Uterus (tissue), 3 donors: ENCODE measurements at regions not wholly inside any gene's neighbourhood (a gene's known extent, or its start where the extent isn't known, plus 50 kb on each side); places are given as distances from the start of the nearest gene placed in this dataset.
A peak's percentile ranks its signal among the peaks of the same experiment; 100 is the strongest.

Experiments used
- DNase-seq, 2 donors: peaks; one replicate each; pipeline ENCODE4 v3.0.0-alpha.2; 2019 to 2020
- H3K27ac ChIP-seq, 2 donors: fragments of 200-600 bp; sonication (generic); 1 replicate in 1 of 2; 2 replicates in 1 of 2; pipeline ENCODE4 v1.5.1; 2016 to 2018
- H3K27me3 ChIP-seq, 2 donors: fragments of 200-600 bp; sonication (generic); one replicate each; pipeline ENCODE4 v1.5.1; 2018 to 2019; ENCODE audit warnings: control low read depth in 1 of 2
- H3K36me3 ChIP-seq, 2 donors: fragments of 200-600 bp; sonication (generic); one replicate each; pipeline ENCODE4 v1.5.1; 2019; ENCODE audit warnings: control low read depth in 1 of 2
- H3K4me1 ChIP-seq, 2 donors: fragments of 200-600 bp; sonication (generic); one replicate each; pipeline ENCODE4 v1.5.1; 2018 to 2019; ENCODE audit warnings: control low read depth in 1 of 2
- H3K4me3 ChIP-seq, 2 donors: fragments of 200-600 bp; sonication (generic); 1 replicate in 1 of 2; 2 replicates in 1 of 2; pipeline ENCODE4 v1.5.1; 2018 to 2019; ENCODE audit warnings: mild to moderate bottlenecking in 1 of 2
- H3K9me3 ChIP-seq, 2 donors: fragments of 200-600 bp; sonication (generic); one replicate each; pipeline ENCODE4 v1.5.1; 2019; ENCODE audit warnings: control low read depth in 1 of 2
- CTCF ChIP-seq, 4 experiments: fragments of 200-600 bp in 2 of 4; fragments of 450-650 bp in 2 of 4; sonication (generic) in 2 of 4; IDR thresholded peaks; one replicate each; pipeline ENCODE4 v1.5.1; 2016 to 2019; ENCODE audit warnings: antibody characterized with exemption in 4 of 4, mild to moderate bottlenecking in 2 of 4, moderate library complexity in 1 of 4
- POLR2A ChIP-seq, 2 donors: fragments of 450-650 bp; IDR thresholded peaks; one replicate each; pipeline ENCODE4 v1.6.1; 2016; ENCODE audit warnings: antibody characterized with exemption in 2 of 2, mild to moderate bottlenecking in 1 of 2, moderate library complexity in 1 of 2
- intact Hi-C: fragments of 100-400 bp; cut with DNase I; formaldehyde crosslinking; loops from one replicate; pipeline ENCODE4 v1.15.1; 2023; ENCODE audit warnings: low total_unique reads
- donor health status: DM: yes; HTN: yes; CAD: no.

GRCh38 chr2:160916300-160916699, 243.9 kb upstream of the TANK start:
- H3K4me3 ChIP-seq: no peak overlapping the region
- H3K9me3 ChIP-seq: no peaks in the 10 kb centered on the region
- intact Hi-C loops: no loop called here
- DNase-seq: no peak
- H3K27ac ChIP-seq: no peak overlapping the region
- H3K27me3 ChIP-seq: no peaks in the 10 kb centered on the region
- peaks cover 0 to 3% of the 10 kb centered on the region in 2 donors for H3K4me1 ChIP-seq
- H3K36me3 ChIP-seq: no peaks in the 10 kb centered on the region
- no peak for TF ChIP-seq CTCF (IDR thresholded peaks at IDR 0.05)
- TF ChIP-seq POLR2A (IDR thresholded peaks at IDR 0.05): no peak

- no peaks in the 10 kb centered on the region for H3K4me1 ChIP-seq
- no peaks in the 10 kb centered on the region for H3K9me3 ChIP-seq
- intact Hi-C loops: no loop called here
- H3K4me3 ChIP-seq: no peak overlapping the region
- H3K27me3 ChIP-seq: no peaks in the 10 kb centered on the region
- DNase-seq: no peak
- TF ChIP-seq CTCF (IDR thresholded peaks at IDR 0.05): no peak
- no peak for TF ChIP-seq POLR2A (IDR thresholded peaks at IDR 0.05)
- no peaks in the 10 kb centered on the region for H3K36me3 ChIP-seq
- H3K27ac ChIP-seq: no peak overlapping the region
Observed at GRCh38 chr2:160917850-160918249, 242.4 kb upstream of the TANK start.

- H3K9me3 ChIP-seq: no peaks in the 10 kb centered on the region
- H3K4me3 ChIP-seq: no peak overlapping the region
- no peak for TF ChIP-seq CTCF (IDR thresholded peaks at IDR 0.05)
- no peak for TF ChIP-seq POLR2A (IDR thresholded peaks at IDR 0.05)
- no peak overlapping the region for H3K27ac ChIP-seq
- intact Hi-C loops: no loop called here
- no peaks in the 10 kb centered on the region for H3K4me1 ChIP-seq
- DNase-seq: no peak
- no peaks in the 10 kb centered on the region for H3K27me3 ChIP-seq
- no peaks in the 10 kb centered on the region for H3K36me3 ChIP-seq
Observed at GRCh38 chr2:160918258-160918657, 242.0 kb upstream of the TANK start.

GRCh38 chr2:160918906-160919503, 241.2 kb upstream of the TANK start:
- TF ChIP-seq POLR2A (IDR thresholded peaks at IDR 0.05) (no peak), CTCF (IDR thresholded peaks at IDR 0.05) (peak in 3 of 4 experiments; percentile 9 to 14 (median 13))
- Histone ChIP-seq H3K4me3 (no peak overlapping the region), H3K27ac (peak overlapping the region; percentile 70 to 84), H3K36me3 (no peaks in the 10 kb centered on the region), H3K9me3 (no peaks in the 10 kb centered on the region), H3K27me3 (no peaks in the 10 kb centered on the region), H3K4me1 (no peaks in the 10 kb centered on the region)
- peak in 1 of 2 donors; percentile 26 for DNase-seq
- intact Hi-C loops: no loop called here

- Histone ChIP-seq H3K4me3 (no peak overlapping the region), H3K9me3 (no peaks in the 10 kb centered on the region), H3K27me3 (no peaks in the 10 kb centered on the region), H3K4me1 (no peaks in the 10 kb centered on the region), H3K36me3 (no peaks in the 10 kb centered on the region), H3K27ac (peak overlapping the region; percentile 70 to 84)
- DNase-seq: no peak
- intact Hi-C loops: no loop called here
- TF ChIP-seq POLR2A (IDR thresholded peaks at IDR 0.05) (no peak), CTCF (IDR thresholded peaks at IDR 0.05) (no peak)
Observed at GRCh38 chr2:160920061-160920460, 240.2 kb upstream of the TANK start.
